NCI-H2081 treated with DMSO at 0.1 percent for 48 hours (cell line): ENCODE measurements at regions not wholly inside any gene's neighbourhood (a gene's known extent, or its start where the extent isn't known, plus 50 kb on each side); places are given as distances from the start of the nearest gene placed in this dataset.

Experiments
- DNase-seq: peaks from one replicate; lab custom pipeline; 2025; lab: John Stamatoyannopoulos, UW

DNA sequence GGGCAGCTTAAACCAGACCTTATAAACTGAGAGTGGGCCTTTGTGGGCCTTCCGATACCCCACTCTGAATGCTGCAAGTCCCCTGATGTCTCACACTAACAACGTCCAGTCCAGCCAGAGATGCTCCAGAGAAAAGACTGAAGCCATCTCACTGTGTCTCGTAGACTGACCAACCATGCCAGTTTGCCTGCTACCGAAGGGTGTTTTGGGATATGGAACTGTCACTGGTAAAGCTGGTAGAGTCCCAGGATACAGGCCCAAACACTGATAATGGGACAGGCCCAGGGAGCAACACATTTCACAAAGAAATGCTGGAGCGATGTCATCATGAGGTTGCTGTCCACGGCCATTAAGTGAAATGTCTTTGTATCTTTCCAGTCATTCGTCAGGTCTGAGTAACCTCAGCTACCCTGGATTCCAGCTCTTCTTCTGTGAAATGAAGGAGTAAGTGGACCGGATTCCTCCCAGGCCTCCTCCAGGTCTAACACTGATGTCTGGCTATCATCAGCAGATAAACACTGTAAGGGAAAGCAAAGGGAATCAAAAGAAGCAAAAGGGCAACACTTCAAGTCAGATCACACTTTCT is 81.6 kb downstream of the SLC5A7 start:
- no peak for DNase-seq

DNA sequence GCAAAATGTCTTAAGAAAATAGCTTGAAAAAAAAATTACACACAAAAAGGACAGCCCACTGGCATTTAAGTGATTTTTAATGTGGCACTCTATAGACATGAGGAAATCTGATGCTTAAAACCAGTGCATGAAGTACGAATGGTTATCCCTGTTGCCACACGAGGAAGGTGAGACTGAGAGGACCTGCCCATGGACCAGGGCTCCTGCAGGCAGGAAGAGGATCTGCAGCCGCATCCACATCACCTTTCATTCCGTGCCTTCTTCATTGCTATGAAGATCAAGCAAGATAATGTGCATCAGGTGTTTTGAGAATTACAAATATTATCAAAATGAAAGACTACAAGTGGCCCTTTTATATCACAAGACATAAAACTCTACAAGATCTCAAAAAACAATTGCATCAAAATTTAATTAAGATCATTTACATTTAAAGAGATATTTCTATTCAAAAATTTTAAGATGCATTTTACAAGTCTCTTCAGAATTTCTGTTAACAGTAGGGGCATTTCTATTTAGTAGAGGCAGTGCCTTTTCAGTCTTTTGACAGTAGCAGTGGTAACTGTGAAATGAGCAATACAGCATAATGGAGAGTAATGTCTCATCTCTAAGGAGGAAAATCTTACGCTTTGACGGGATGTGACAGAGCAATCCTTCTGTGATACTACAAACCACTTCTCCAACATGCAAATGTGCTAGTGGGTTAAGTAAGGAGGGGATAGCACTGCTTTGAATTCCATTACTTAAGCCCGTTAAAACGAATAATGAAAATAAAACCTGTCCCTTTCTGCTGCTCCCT is 83.4 kb downstream of the SLC5A7 start:
- no peak for DNase-seq

DNA sequence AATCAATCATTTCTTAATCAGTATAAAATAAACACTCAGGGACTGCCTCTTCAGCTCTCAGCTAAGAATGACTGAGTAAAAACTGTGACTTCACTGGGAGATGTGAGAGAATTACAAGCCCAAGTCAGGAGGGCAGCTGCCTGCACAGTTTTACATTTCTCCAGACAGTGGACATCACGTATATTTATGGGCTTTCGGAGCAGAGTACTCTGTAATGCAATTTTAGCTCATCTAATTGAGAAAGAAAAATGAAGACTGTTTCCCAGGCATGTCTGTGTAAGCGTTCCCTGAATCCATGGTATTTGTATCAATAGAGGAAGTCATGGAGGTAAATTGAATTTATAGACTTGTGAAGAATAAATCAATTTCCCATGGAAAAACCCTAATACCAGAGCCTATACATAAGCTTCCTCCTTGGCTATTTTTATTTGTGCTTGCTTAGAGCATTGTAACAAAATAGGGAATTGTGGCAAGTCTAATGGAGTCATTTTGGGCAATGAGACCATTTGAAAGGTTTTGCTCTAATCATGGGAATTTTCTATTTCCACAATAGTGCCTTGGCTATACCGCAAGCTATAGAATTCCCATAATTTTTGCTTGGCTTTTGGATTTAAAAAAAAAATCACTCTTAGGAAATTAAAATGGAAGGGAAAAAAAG is 87.2 kb downstream of the SLC5A7 start:
- DNase-seq: no peak

DNA sequence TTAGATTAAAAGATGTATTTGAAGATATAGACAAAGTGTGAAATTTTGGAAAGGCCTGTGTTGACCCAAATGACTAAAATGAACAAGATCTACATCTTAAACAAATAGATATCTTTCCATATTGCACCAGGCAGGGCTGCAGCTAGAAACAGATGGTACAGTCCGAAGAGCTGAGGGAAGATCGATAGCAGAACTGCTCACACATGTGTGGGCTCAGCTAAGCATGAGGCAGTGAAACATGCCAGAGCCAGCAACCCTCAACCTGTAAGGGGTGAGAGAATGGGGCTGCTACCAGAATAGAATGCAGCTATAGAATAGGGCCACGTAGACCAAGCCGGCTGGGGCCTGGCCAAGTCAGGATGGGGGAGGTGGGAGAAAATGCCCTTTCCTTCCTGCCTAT is 87.8 kb downstream of the SLC5A7 start:
- no peak for DNase-seq

DNA sequence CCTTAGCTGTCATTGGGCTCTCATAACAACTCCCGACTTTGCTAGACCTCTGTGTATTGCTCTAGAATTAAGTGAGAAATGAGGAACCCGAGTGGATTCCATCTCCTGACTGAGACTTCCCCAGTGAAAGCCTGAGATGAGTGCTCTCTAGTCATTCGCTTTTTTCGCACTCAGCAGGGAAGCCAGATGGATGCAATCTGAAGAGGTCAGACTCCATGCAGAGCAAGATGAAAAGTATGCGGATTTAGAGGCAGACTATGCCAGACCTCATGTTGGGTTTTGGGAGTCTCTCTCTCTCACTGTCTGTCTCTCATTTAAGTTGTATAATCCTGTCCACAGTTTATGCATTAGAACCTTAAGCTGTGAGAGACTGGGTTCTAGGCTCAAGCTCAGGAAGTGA is 88.6 kb downstream of the SLC5A7 start:
- no peak for DNase-seq

DNA sequence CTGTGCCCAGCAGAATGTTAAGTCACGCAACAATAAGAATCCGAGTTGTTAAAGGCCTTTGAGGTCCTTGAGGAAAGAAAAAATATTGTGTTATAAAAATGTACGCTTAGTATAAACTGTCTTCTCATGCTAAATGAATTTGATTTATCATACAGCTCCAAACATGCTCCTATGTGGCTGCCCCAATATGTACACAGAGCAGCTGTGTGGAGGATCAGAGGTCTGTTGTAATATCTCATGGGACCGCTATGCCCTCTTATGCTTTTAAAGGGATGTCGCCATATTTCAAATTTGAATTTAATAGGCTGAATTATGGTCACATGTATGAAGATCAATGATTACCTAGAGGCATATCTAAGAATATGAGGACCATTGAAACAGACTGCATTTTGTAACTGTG is 90.2 kb downstream of the SLC5A7 start:
- DNase-seq: no peak

DNA sequence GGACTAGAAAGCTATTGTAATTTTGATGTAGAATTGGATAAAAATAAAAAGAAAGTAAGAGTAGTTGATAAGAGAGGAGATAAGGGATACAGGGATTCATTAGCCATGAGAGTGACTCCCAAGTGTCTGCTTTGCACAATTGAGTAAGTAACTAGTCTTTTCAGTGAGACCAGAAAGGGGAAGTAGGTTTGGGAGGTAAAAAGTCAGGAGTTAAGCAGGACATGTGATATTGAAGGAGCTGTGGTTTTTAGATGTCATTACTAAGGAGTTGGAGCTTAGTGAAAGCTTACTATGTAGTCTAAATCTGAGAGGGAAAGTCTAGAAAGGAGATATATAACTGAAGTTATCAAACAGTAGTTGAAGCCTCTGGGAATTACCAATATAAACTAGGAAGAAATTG is 93.4 kb downstream of the SLC5A7 start:
- no peak for DNase-seq

DNA sequence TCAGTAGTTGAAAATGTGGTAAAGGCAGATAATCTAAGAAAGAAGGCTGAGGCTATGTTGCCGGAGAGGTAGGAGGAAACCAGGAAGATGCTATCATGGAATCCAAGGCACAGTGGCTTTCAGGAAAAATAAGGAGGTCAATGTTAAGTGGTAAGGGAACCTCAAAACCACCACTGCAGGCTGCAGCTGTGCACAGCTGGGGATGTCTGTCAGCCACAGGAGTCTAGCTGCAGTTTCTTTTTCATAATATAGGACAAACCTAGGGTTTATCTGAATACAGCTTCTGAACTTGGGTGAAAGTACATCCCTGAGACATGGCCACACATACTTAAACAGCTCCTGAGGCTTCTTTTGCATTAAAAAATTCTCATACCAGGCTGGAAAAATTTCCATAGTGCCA is 93.9 kb downstream of the SLC5A7 start:
- DNase-seq: no peak

DNA sequence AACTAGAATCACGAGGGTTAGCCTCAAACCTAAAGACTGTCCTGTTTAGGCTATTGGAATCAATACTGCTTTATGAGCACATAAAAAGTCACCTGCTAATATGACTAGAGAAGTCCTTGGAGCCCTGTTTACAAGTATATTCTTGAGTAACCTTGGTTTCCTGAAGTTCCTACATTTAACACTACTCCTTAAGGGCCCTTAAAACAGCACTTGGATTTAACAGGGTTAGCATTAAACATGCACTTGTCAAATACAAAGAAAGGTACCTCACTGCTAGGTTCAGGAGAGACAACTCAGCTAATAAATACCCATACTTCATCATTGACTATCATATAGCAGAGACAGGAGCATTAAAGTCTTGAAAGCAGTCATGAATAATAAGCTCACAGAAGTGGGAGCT is 96.7 kb downstream of the SLC5A7 start:
- DNase-seq: no peak

DNA sequence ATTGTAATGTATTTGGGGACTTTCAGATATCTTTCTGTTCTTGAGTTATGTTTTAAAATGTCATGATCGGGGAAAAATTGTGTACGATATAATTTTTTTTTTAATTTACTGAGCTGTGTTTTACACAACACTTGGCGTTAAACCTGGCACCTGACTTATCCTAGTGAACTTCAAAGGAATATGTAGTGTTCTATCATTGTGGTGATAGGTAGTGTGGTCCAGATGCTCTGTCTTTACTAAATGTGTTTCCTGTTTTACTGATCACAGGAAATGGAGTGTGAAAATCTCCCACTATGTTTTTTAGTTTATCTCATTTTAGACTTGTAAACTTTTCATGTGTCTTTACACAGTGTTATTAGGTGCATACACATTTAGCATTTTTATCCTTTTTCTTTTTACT is 98.0 kb downstream of the SLC5A7 start:
- no peak for DNase-seq

DNA sequence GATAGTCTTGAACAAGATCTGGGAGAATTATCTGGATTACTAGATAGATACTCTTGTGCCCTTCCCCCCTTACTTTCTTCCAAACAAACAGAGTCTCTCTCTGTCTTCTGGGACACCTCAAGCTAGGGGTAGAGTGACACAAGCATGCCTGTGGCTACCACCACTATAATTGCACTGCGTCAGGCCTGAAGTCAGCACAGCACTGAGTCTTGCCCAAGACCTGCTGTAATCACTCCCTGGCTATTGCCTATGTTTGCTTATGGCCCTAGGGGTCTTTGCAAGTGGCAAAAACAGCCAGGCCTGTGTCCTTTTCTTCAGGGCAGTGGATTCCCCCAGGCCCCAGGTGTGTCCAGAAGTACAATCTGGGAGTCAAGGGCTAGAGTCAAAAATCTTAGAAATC is 106.6 kb downstream of the SLC5A7 start:
- DNase-seq: no peak

DNA sequence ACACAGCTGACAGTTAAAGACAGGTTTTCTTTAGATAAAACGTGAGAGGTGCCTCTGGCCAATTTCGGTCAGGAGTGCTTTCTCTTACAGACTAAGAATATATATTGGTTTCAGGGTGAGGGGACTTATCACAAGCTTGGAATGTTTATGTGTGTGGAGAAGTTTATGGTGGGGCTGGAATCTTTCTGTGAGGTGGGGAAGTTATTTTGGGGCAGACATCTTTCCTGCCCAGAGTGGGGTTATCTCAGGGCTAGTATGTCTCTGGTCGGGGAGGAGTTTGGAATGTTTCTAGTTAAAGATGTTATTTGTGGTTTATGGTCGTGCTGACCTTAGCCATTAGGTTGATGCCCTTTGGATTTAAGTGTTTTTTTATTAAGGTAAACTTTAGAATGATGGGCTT is 115.2 kb downstream of the SLC5A7 start:
- no peak for DNase-seq

DNA sequence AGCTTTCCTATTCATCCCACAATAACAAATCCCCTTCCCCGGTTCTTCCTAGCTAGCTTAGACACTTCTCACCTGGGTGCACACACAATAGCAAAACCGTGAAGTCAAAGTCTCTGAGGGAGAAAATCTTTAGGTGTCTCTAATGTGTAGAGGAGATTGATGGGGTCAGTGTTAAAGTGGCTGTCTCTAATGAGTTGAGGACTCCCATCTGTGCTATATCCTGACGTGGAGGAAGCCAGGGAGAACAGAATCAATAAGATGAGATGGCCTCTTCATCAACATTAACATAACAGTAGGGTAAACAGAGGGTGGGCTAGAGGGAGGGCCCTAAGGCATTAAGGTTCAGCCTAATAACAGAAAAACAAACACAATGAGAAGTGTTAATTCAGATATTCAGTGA is 120.4 kb downstream of the SLC5A7 start:
- DNase-seq: no peak

DNA sequence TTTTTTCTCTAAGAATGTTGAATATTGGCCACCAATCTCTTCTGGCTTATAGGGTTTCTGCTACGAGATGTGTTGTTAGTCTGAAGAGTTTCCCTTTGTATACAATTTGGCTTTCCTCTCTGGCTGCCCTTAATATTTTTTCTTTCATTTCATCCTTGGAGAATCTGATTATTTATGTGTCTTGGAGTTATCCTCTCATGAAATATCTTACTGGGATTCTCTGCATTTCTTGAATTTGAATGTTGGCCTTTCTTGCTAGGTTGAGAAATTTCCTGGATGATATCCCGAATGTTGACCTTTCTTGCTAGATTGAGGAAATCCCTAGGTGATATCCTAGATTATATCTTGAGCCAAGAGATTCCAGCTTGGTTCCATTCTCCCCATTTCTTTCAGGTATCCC is 125.6 kb downstream of the SLC5A7 start:
- DNase-seq: no peak

DNA sequence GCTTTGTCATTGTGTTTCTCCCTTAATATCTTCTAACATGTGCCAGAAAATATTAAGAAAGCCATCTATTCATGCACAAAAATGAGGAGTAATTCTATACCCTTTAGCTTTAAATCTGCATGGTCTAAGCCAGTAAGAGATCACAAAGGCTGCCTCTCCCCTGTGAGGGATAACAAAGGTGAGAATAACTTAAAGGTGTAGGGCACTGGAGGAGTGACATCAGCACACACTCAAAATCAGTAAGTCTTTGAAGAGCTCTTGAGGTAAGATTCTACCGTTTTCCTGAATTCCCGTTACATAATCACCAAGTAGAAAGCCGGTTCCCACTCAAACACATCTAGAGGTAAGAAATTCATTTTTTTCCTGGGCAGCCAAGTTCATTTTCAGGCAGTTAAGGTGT is 123.9 kb upstream of the SULT1C3 start:
- no peak for DNase-seq

DNA sequence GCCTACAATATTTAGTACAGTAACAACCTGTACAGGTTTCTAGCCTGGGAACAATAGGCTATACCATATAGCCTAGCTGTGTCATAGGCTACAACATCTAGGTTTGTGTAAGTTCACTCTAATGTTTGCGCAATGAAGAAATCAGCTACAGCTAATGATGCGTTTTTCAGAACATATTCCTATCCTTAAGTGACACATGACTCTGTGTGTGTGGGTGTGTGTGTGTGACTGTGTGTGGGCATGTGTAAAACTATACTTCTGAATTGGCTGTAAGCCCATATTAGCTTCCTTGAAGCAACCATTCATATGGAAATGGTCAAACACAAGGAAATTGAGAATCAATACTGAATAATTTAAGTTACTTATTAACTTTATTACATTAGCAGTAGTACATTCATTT is 120.8 kb upstream of the SULT1C3 start:
- no peak for DNase-seq

DNA sequence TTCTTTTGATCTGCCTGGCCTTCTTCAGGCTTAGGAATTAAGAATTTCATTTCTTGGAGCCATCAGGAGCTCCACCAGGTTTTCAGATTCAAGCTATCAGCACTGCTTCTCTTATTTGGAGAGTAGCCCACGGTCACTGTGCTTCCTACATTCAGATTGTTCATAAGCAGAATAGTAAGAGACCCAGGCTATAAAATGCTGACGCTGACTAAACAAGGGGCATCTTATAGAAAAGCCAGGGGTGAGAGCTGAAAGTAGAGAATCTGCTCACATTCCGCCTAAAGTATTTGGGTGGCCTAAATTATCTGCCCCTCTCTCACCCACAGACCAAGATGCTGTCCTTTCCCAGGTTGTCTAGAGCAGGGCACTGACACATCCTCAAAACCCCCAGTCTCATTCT is 120.3 kb upstream of the SULT1C3 start:
- no peak for DNase-seq

DNA sequence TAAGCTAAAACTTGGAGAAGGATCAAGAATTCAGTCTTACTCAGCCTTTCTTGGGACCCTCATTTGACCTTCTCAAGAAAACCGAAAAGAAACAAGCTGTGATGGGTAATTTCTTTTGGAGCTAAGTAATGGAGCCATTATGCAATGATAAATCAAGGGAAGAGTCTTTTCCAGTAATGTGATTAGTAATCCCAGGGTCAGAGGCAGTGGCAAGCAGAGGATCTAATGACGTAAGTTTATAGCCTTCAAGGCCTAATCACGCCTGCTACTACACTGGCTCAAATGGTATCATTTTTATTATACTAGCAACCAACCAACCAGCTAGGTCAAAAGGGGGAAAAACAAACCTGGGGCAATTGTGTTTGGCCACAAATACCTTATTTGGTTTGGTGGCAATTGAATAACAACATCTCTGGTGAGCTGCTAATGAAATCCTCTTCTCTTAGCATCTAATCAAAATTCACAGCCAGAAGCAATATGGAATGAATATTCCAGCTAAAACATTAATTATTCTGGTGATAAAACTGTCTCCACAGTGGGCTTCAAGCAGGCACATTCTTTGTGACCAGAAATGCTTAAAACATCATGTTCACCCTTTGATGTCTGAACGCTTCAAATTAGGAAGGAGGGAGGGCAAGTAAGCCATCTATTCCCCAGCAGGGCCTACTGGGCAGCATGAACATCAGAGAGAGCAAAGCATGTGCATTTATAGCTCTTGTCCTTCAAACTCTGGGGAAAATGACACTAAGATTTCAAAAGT is 114.9 kb upstream of the SULT1C3 start:
- no peak for DNase-seq

DNA sequence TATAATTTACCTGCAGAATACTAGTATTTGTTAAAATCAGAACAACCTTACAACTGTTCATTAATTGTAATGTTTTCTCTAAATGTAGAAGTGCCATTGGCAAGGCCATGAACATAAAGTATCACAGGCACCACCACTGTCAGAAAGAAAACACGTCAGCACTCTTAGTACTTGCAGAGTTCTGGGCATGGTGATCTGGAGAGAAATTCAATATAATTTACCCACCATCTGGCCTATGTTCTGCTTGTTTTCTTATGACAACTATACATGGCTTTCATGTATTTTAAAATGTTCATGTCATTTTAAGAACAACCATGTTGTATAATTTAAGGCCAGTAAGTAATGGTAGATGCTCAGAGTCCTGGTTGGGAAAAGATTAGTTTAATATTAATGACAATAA is 114.2 kb upstream of the SULT1C3 start:
- DNase-seq: no peak

DNA sequence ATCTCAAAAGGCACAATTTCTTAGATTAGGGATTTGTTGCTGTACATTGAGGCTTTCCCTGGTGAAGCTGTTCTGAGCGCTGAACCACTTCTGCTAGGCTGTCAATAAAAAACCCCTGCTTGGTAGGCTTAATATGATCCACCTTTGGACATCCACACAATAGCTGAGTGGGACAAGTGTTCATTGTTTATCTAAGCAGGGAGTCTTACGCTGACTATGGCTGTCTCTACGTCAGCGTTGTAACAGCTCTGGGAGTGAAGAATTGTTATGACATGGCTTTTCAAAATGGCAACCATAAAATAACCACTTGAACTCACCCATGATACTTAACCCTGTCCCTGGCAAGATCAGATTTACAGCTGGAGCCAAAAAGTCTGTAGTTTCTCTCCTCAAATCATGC is 111.5 kb upstream of the SULT1C3 start:
- no peak for DNase-seq

DNA sequence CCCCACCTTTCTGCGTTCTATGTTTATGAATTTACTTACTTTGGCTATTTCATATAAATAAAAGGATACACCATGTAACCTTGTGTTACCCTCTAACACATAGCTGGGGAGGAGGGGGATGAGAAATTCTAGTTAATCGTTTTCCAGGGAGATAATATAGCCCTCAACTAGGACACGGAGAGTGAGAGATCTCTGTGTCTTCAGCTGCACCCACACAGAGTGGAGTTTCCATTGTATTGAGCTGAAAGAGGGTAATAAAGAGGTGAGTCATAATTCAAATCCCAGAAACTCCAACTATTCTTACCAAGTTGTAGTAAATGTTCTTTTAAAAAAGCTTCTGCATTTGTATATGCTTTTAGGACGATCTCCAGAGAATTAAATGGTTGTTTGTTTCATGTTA is 110.1 kb upstream of the SULT1C3 start:
- DNase-seq: no peak

DNA sequence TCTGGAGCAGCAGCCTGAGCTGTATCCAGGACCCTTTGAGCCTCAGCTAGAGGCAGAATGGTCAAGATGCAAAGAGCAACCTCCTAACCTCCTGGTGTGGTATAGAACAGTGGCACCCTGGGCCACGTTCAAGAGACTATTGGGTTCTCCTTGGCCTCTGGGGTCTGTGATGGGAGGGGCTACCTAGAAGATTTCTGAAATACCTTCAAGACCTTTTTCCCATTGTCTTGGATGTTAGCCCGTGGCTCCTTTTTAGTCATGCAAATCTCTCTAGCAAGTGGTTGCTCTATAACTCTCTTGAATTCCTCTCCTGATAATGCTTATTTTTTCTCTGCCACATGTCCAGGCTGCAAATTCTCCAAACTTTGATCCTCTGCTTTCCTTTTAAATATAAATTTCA is 106.3 kb upstream of the SULT1C3 start:
- DNase-seq: no peak

DNA sequence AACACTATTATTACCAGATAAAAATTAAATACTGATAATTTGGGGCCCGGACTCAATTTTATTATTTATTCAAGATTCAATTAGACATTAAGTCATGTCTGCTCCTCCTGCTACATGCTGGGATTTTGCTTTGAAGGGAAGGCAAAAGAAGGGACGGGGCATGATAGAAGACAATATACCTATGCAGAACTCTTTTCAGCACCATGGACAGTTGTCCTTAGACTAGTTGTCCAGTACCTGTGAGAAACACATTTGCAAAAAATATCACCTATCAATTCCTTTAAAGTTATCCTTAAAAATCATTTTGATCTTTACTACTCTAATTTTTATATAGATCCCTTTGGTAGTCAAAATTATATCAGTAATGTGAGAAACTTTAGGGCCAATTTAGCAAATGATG is 100.2 kb upstream of the SULT1C3 start:
- no peak for DNase-seq
